HG02588 (cell line): ENCODE measurements at regions not wholly inside any gene's neighbourhood (a gene's known extent, or its start where the extent isn't known, plus 50 kb on each side); places are given as distances from the start of the nearest gene placed in this dataset.

Source experiments
- ATAC-seq: cut with Tn5 transposase; IDR thresholded peaks from one replicate; pipeline ENCODE4 v1.9.1; 2021; ENCODE audit warnings: mild to moderate bottlenecking, moderate library complexity; ENCODE audit not compliant: unreplicated experiment

DNA sequence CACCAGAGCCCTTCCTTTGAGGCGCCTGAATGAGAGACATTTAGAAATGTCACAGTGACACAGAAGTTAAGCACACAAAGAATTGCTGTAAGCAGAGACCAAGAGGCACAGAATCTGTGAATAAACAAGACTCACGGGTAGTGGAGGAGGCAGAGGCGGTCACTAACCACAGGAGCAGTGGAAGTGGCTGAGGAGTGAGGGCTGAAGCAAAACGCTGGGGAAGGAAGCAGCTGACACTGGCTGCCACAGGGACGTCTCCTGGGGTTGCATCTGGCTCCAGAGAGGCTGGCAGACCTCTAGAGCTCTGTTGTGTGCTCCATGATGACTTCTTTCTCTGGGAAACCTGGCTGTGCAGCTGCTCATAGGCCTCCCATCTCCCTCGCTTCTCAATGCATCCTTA, 65.0 kb upstream of the SLC2A12 start:
- no peak for ATAC-seq

DNA sequence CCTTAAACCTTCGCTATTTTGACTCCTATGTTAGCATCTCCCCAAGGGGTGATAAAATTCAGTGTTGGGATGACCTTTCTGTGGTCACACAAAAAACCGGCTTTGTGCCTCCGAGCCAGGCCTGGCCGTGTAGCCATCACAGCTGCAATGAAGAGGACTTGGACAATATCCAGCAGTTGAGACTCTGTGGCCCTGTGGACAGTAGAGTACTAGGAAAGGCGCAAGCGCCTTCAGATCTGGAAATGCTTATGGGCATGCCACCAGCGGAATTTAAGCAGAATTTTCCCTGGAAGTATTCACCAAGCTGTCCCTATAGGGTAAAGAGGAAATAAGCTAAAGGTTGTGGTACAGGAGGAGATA, 63.3 kb upstream of the SLC2A12 start:
- ATAC-seq, result no peak

DNA sequence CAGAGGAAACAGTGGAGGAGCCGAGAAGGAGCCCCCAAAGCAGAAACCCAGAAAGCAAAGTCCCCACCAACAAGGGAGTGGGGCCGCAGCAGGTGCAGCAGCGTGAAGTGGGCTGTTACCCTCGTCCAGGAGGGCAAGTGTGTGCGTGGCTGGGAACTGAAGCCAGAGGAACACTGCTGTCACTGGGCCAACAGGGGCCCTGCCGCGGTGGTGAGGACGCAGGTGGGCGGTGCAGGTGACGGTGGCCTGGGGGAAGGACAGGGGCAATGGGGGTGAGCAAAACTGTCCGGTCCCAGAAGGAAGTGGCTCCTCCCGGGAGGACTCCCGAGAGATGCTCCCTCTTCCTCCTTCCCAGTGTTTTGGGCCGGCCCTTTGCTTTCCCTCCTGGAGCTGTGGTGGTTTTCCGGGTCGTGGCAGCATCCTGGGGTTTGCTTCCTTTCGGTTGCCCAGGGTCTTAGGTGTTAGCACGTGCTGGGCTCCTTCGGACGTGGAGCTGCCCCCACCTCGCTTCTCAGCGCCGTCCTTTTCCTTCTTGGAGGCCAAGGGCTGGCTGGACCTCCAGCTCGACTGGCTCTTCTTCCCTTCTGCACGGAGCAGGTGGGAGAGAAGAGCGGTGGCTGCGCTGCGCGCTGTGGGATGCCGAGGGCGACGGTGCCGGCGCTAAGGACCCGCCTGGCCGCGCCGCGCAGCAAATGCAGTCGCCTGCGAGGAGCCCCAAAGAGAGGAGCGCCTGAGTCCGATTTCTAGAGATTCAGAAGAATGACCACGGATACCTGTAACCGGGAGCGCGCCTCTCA, 62.7 kb upstream of the SLC2A12 start:
- no peak for ATAC-seq

DNA sequence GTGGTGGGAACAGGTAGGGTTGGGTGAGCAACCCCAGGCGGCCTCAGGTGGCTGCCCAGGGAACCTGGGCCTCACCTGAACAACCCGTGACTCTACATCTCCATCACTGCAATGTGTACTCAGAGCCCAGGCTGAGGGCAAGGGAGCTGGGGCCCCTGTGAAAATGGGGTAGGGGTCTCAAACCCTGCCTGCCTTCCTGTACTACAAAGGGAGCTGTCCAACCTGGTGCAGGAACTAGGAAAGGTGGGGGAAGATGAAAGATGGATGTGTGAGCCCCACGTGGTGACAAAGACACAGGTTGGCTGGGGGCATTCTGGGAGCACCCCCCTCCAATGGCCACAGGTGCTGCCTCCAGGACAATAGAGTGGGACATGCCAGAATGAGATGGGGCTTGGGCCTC, 62.1 kb upstream of the SLC2A12 start:
- ATAC-seq, result no peak

DNA sequence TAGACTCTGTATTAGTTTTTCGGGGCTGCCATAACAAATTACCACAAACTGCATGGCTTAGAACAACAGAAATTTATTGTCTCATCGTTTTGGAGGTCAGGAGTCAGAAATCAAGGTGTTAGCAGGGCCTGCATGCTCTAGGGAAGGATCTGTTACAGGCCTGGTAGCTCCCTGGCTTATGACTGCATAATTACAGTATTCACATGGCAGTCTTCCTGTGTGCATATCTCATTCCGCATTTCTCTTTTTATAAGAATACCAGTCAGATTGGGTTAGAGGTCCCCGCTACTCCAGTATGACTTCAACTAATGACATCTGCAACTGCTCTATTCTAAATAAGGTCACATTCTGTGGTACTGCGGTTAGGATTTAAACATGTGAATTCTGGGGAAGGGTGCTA, 59.3 kb upstream of the SLC2A12 start:
- ATAC-seq, result no peak

DNA sequence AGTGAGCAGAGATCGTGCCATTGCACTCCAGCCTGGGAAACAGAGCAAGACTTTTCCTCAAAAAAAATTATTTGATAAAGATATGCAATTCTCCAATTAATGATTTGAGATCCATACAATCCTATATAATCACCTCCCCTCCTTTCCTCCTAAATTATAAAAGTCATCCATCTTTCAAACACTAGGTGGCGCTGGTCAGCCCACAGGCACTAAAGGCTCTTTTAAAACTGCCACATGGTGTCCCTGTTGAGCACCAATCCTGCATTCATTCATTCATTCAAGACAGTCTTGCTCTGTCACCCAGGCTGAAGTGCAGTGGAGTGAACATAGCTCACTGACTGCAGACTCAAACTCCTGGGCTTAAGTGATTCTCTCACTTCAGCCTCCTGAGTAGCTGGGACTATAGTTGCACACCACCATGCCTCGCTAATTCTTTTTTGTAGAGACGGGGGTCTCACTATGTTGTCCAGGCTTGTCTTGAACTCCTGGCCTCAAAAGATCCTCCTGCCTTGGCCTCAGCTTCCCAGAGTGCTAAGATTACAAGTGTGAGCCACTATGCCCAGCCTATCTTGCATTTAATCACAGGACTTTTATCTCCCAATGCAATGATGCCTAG, 58.7 kb upstream of the SLC2A12 start:
- ATAC-seq, result peak; percentile 51

DNA sequence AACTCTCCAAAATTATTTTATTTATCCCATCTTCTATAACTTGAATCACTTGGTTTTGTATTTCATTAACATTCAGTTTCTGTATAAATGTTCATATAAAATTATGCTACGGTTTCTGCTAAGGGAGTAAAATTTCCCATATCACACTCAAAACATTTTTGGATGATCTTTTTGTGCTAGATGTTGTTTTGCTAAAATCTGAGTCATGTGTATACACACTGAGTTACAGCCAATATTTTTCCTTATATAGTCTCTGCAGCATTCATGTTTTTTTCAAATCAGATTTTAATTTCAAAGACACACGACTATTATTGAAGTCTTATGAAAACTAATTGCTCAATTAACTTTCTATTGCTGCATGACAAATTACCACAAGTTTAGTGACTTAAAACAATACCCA, 54.3 kb upstream of the SLC2A12 start:
- no peak for ATAC-seq

DNA sequence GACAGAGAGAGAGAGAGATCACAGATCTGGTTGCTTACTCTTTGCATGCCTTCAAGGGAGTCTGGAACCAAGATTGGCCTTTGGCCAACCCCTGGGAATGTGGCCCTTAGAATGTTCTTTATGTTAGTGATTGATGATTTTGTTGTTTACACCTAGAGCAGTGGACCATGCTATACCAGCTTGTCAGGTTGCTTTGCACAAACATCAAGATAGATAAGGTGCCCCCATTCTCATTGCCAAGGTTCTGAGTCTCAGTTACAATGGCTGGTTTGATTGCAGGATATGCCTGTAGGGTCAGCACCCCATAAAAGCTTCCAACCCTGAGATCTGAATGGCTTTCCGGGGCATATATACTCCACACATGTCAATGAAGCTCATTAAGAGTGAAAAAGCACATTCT, 53.5 kb upstream of the SLC2A12 start:
- ATAC-seq, result no peak

DNA sequence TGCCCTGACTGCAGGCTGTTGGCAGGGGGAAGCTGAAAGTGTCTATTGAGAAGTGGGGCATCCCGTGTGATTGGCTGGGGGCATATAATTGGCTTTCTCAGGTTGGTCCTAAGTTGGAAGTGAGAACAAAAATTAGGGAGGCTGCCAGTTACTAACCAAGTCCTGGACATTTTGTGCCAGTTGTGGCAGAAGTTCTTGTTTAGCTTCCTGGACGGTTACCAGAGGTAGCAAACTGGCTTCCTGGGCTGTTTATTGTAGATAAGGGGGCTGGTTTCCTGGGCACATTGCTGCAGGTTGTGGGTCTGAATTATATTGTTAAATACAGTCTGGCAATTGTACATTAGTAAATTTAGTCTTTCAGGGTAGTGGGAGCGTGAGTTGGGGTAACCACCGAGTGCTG, 50.6 kb upstream of the SLC2A12 start:
- no peak for ATAC-seq
